ENCODE measurements at regions not wholly inside any gene's neighbourhood (a gene's known extent, or its start where the extent isn't known, plus 50 kb on each side); places are given as distances from the start of the nearest gene placed in this dataset.

GRCh38 chr5:2012885-2013284, 130.2 kb upstream of the IRX4 start:
- DNase-seq (no peak), ATAC-seq (no peak)
- Histone ChIP-seq H3K4me1 (no peaks in the 10 kb centered on the region), H3K9me3 (no peaks in the 10 kb centered on the region), H3K4me3 (no peak overlapping the region), H3K27me3 (no peaks in the 10 kb centered on the region), H3K36me3 (no peaks in the 10 kb centered on the region), H3K27ac (no peak overlapping the region)
- intact Hi-C loops (cut with DNase I), result no loop called here
- TF ChIP-seq CTCF (IDR thresholded peaks at IDR 0.05), result no peak

- no peak for TF ChIP-seq CTCF (IDR thresholded peaks at IDR 0.05)
- ATAC-seq, result no peak
- no peak overlapping the region for H3K27ac ChIP-seq
- H3K9me3 ChIP-seq, result no peaks in the 10 kb centered on the region
- no peak overlapping the region for H3K4me3 ChIP-seq
- H3K36me3 ChIP-seq, result no peaks in the 10 kb centered on the region
- no peak for DNase-seq
- H3K4me1 ChIP-seq, result no peaks in the 10 kb centered on the region
- no peaks in the 10 kb centered on the region for H3K27me3 ChIP-seq
- intact Hi-C loops (cut with DNase I), result no loop called here
Observed at GRCh38 chr5:2011481-2012411, 129.0 kb upstream of the IRX4 start.

- intact Hi-C loops (cut with DNase I), result no loop called here
- Histone ChIP-seq H3K4me1 (no peaks in the 10 kb centered on the region), H3K27ac (no peak overlapping the region), H3K27me3 (no peaks in the 10 kb centered on the region), H3K4me3 (no peak overlapping the region), H3K36me3 (no peaks in the 10 kb centered on the region), H3K9me3 (no peaks in the 10 kb centered on the region)
- TF ChIP-seq CTCF (IDR thresholded peaks at IDR 0.05), result no peak
- no peak for ATAC-seq
- DNase-seq, result no peak
Observed at GRCh38 chr5:2010940-2011339, 128.2 kb upstream of the IRX4 start.

GRCh38 chr5:2009986-2010914, 127.5 kb upstream of the IRX4 start:
- DNase-seq (no peak), ATAC-seq (no peak)
- H3K27me3 ChIP-seq, result no peaks in the 10 kb centered on the region
- H3K4me3 ChIP-seq, result no peak overlapping the region
- no peaks in the 10 kb centered on the region for H3K9me3 ChIP-seq
- no peaks in the 10 kb centered on the region for H3K36me3 ChIP-seq
- H3K4me1 ChIP-seq, result no peaks in the 10 kb centered on the region
- intact Hi-C loops (cut with DNase I), result no loop called here
- no peak for TF ChIP-seq CTCF (IDR thresholded peaks at IDR 0.05)
- H3K27ac ChIP-seq, result no peak overlapping the region

GRCh38 chr5:2008851-2009629, 126.3 kb upstream of the IRX4 start:
- H3K4me3 ChIP-seq, result no peak overlapping the region
- no peak for DNase-seq
- H3K4me1 ChIP-seq, result no peaks in the 10 kb centered on the region
- no peaks in the 10 kb centered on the region for H3K27me3 ChIP-seq
- intact Hi-C loops (cut with DNase I), result no loop called here
- no peak for TF ChIP-seq CTCF (IDR thresholded peaks at IDR 0.05)
- H3K9me3 ChIP-seq, result no peaks in the 10 kb centered on the region
- H3K27ac ChIP-seq, result no peak overlapping the region
- H3K36me3 ChIP-seq, result no peaks in the 10 kb centered on the region
- ATAC-seq, result no peak

Data from upper lobe of right lung (tissue), 1 donor.